GM20000 (cell line): ENCODE measurements at regions not wholly inside any gene's neighbourhood (a gene's known extent, or its start where the extent isn't known, plus 50 kb on each side); places are given as distances from the start of the nearest gene placed in this dataset.

Experiments
- DNase-seq: peaks from one replicate; pipeline ENCODE4 v3.0.0; 2012; ENCODE audit warnings: low spot score
- CTCF ChIP-seq: IDR thresholded peaks from 2 replicates; pipeline ENCODE4 v1.5.1; 2012; ENCODE audit warnings: mild to moderate bottlenecking, control low read depth; ENCODE audit errors: extremely low read depth, missing control alignments

GRCh38 chr11:106480581-106481190, 403.2 kb downstream of the AASDHPPT start:
- no peak for TF ChIP-seq CTCF
- DNase-seq, result no peak

GRCh38 chr11:106482917-106483785, 405.7 kb downstream of the AASDHPPT start:
- no peak for DNase-seq
- TF ChIP-seq CTCF, result no peak

GRCh38 chr11:106491751-106492150, 414.3 kb downstream of the AASDHPPT start:
- DNase-seq, result no peak
- TF ChIP-seq CTCF, result no peak

GRCh38 chr11:106493751-106494150, 416.3 kb downstream of the AASDHPPT start:
- no peak for TF ChIP-seq CTCF
- DNase-seq, result no peak

- DNase-seq, result no peak
- no peak for TF ChIP-seq CTCF
These were observed 417.6 kb downstream of the AASDHPPT start for GRCh38 chr11:106495046-106495445.

GRCh38 chr11:106496677-106497076, 419.2 kb downstream of the AASDHPPT start:
- no peak for TF ChIP-seq CTCF
- no peak for DNase-seq

- DNase-seq, result no peak
- TF ChIP-seq CTCF, result no peak
These were observed 419.9 kb downstream of the AASDHPPT start for GRCh38 chr11:106497321-106497720.
